Endothelial cell of umbilical vein (primary cell): ENCODE measurements at regions not wholly inside any gene's neighbourhood (a gene's known extent, or its start where the extent isn't known, plus 50 kb on each side); places are given as distances from the start of the nearest gene placed in this dataset.
"Not testable (repeated sequence)": the region's sequence is repeated elsewhere in the genome, so short reads cannot be mapped to it uniquely, and the experiment has no call there.

Experiments
- BruUV-seq: library from RNA; stranded (reverse); fragments of 400-500 nt; replicated peaks from 2 replicates; lab custom pipeline; 2021; lab: Mats Ljungman, UMichigan
- CTCF ChIA-PET: fragments of 300-600, 350-600 bp; sonication (Branson Sonifier 250); formaldehyde crosslinking; loops from one replicate; lab custom pipeline; 2021; ENCODE audit warnings: antibody characterized with exemption, inconsistent platforms; lab: Charles Lee
- POLR2A ChIA-PET: fragments of 300-600, 350-600 bp; sonication (Branson Sonifier 250); formaldehyde crosslinking; loops from one replicate; lab custom pipeline; 2021; ENCODE audit warnings: antibody characterized with exemption, inconsistent platforms; lab: Charles Lee
- DNase-seq: peaks from one replicate; pipeline ENCODE4 v3.0.0-alpha.2; 2011; ENCODE audit warnings: low read depth, low spot score
- FAIRE-seq: peaks from 2 replicates; lab custom pipeline; 2011; peaks lifted over from hg19 to GRCh38; lab: Jason Lieb, UNC
- H2AFZ ChIP-seq: 2 replicates; pipeline ENCODE4 v1.6.0; 2012; ENCODE audit warnings: low read depth, low read length, control low read depth, inconsistent platforms
- H3K27ac ChIP-seq: 2 replicates; pipeline ENCODE4 v1.5.1; 2011; ENCODE audit warnings: low read depth, mild to moderate bottlenecking, control low read depth, low read length, moderate library complexity; ENCODE audit not compliant: insufficient read depth
- H3K27me3 ChIP-seq, 2 experiments: 2 replicates each; pipeline versions ENCODE4 v1.6.0 to v1.6.1; 2011; ENCODE audit warnings: low read length in 2 of 2, mixed read lengths in 1 of 2; ENCODE audit not compliant: control insufficient read depth in 2 of 2, insufficient read depth in 2 of 2
- H3K36me3 ChIP-seq, 2 experiments: 2 replicates in 1 of 2; 3 replicates in 1 of 2; pipeline ENCODE4 v1.5.1; 2011; ENCODE audit warnings: low read length in 2 of 2, mild to moderate bottlenecking in 1 of 2, moderate library complexity in 1 of 2; ENCODE audit not compliant: control insufficient read depth in 2 of 2, insufficient read depth in 2 of 2; ENCODE audit errors: extremely low read depth in 1 of 2
- H3K4me1 ChIP-seq: 3 replicates; pipeline ENCODE4 v1.5.1; 2011; ENCODE audit warnings: mild to moderate bottlenecking, low read length; ENCODE audit not compliant: control insufficient read depth, insufficient read depth; ENCODE audit errors: extremely low read depth
- H3K4me2 ChIP-seq: 2 replicates; pipeline ENCODE4 v1.6.1; 2011; ENCODE audit warnings: low read length, control low read depth, mixed read lengths; ENCODE audit not compliant: insufficient read depth
- H3K4me3 ChIP-seq, 3 experiments: fragments of 200-600 bp in 1 of 3; sonication (generic), shearing (Covaris generic) in 1 of 3; replicated peaks in 1 of 3; 2 replicates each; pipeline ENCODE4 v1.5.1; 2011 to 2016; ENCODE audit warnings: control low read depth in 3 of 3, low read length in 3 of 3, mild to moderate bottlenecking in 2 of 3, inconsistent platforms in 1 of 3, low read depth in 1 of 3, moderate library complexity in 1 of 3; ENCODE audit not compliant: insufficient read depth in 1 of 3
- H3K79me2 ChIP-seq: 2 replicates; pipeline ENCODE4 v1.6.0; 2012; ENCODE audit warnings: low read length, inconsistent platforms; ENCODE audit not compliant: control insufficient read depth, insufficient read depth
- H3K9ac ChIP-seq: replicated peaks from 2 replicates; pipeline ENCODE3; 2011; ENCODE audit warnings: low read length, control low read depth; ENCODE audit not compliant: insufficient read depth; ENCODE audit errors: extremely low read depth
- H3K9me1 ChIP-seq: replicated peaks from 3 replicates; pipeline ENCODE4 v1.6.0; 2011; ENCODE audit warnings: mild to moderate bottlenecking, low read length; ENCODE audit not compliant: control insufficient read depth, insufficient read depth; ENCODE audit errors: extremely low read depth
- H3K9me3 ChIP-seq: replicated peaks from 2 replicates; pipeline ENCODE4 v1.5.1; 2012; ENCODE audit warnings: low read length, inconsistent platforms; ENCODE audit not compliant: control insufficient read depth, insufficient read depth
- H4K20me1 ChIP-seq: replicated peaks from 2 replicates; pipeline ENCODE3; 2011; ENCODE audit warnings: mild to moderate bottlenecking, low read length; ENCODE audit not compliant: control insufficient read depth, insufficient read depth; ENCODE audit errors: extremely low read depth
- CTCF ChIP-seq, 2 donors: IDR thresholded peaks; 1 replicate in 1 of 2; 2 replicates in 1 of 2; pipeline ENCODE4 v1.5.1; 2011; ENCODE audit warnings: low read length in 2 of 2, mild to moderate bottlenecking in 2 of 2, moderate library complexity in 2 of 2, control low read depth in 1 of 2, inconsistent platforms in 1 of 2, low read depth in 1 of 2; ENCODE audit not compliant: insufficient read depth in 1 of 2; ENCODE audit errors: extremely low read depth in 1 of 2
- EZH2 ChIP-seq: IDR thresholded peaks from 2 replicates; pipeline ENCODE4 v1.6.1; 2012; ENCODE audit warnings: borderline replicate concordance, low read depth, mild to moderate bottlenecking, moderate library complexity, low read length, inconsistent platforms; ENCODE audit not compliant: severe bottlenecking
- FOS ChIP-seq: IDR thresholded peaks from 2 replicates; pipeline ENCODE4 v1.6.1; 2011; ENCODE audit warnings: mild to moderate bottlenecking, low read length, moderate library complexity, borderline replicate concordance; ENCODE audit not compliant: insufficient read depth
- GATA2 ChIP-seq: IDR thresholded peaks from 2 replicates; pipeline ENCODE4 v1.7.0; 2011; ENCODE audit warnings: low read depth, mild to moderate bottlenecking, moderate library complexity, mixed read lengths, low read length; ENCODE audit not compliant: insufficient read length, insufficient read depth
- JUN ChIP-seq: IDR thresholded peaks from 2 replicates; pipeline ENCODE4 v1.6.1; 2011; ENCODE audit warnings: borderline replicate concordance, low read depth; ENCODE audit not compliant: insufficient read length, insufficient read depth
- MAX ChIP-seq: IDR thresholded peaks from 2 replicates; pipeline ENCODE4 v1.6.1; 2011; ENCODE audit not compliant: insufficient read depth, insufficient read length
- MYC ChIP-seq: IDR thresholded peaks from one replicate; pipeline ENCODE4 v1.6.1; 2011; ENCODE audit warnings: mild to moderate bottlenecking, low read depth, low read length
- POLR2A ChIP-seq: IDR thresholded peaks from 2 replicates; pipeline ENCODE4 v1.6.1; 2012; ENCODE audit warnings: low read depth, mild to moderate bottlenecking, control low read depth, low read length
- POLR2AphosphoS5 ChIP-seq: IDR thresholded peaks from 2 replicates; pipeline ENCODE4 v1.6.1; 2012; ENCODE audit warnings: low read depth, mild to moderate bottlenecking, control low read depth, low read length, moderate library complexity; ENCODE audit not compliant: insufficient read depth
- dilution Hi-C: fragments of 300-500 bp; cut with MboI; formaldehyde crosslinking; loops from one replicate; pipeline ENCODE4 v1.15.0; 2019; ENCODE audit warnings: low sequenced_read_pairs; ENCODE audit not compliant: extremely low pct_ligation_motif_present
- intact Hi-C: fragments of 100-400 bp; cut with micrococcal nuclease; formaldehyde crosslinking; loops from one replicate; pipeline ENCODE4 v1.10.0; 2022

GRCh38 chr1:143651350-143651992 is 320.3 kb downstream of the FAM72C start:
- Histone ChIP-seq H3K9me3 (no peaks in the 10 kb centered on the region), H3K27me3 (peaks cover 4 to 9% of the 10 kb centered on the region in 2 experiments), H3K4me3 (no peak overlapping the region), H3K9ac (no peak overlapping the region), H3K4me2 (no peak overlapping the region), H2AFZ (no peak overlapping the region), H3K79me2 (no peaks in the 10 kb centered on the region), H3K27ac (no peak overlapping the region), H3K36me3 (no peaks in the 10 kb centered on the region), H3K9me1 (no peaks in the 10 kb centered on the region), H3K4me1 (no peaks in the 10 kb centered on the region), H4K20me1 (no peaks in the 10 kb centered on the region)
- no peak for TF ChIP-seq POLR2A
- no peak for TF ChIP-seq GATA2
- TF ChIP-seq CTCF (IDR thresholded peaks at IDR 0.05; ENCODE audit: extremely low read depth in 1 of 2, insufficient read depth in 1 of 2, low read depth in 1 of 2, low read length in 2 of 2): no peak
- no peak for TF ChIP-seq MYC
- no peak for TF ChIP-seq JUN
- no peak for TF ChIP-seq MAX
- no peak for TF ChIP-seq EZH2
- no peak for TF ChIP-seq POLR2AphosphoS5
- TF ChIP-seq FOS: no peak
- intact Hi-C loops: loop anchor here (5.0 kb wide), 1 partner anchor 49 kb away; no protein-coding TSS in a partner anchor
- dilution Hi-C loops: no loop called here
- FAIRE-seq (no peak), DNase-seq (no peak)
- CTCF ChIA-PET: no interaction called here
- BruUV-seq: no TSS peak
- POLR2A ChIA-PET: no interaction called here

GRCh38 chr1:143644035-143644434 is 327.8 kb downstream of the FAM72C start:
- H3K4me3 ChIP-seq, H3K4me1 ChIP-seq, H3K36me3 ChIP-seq, FAIRE-seq, POLR2A ChIA-PET, H3K4me2 ChIP-seq, intact Hi-C loops, H3K79me2 ChIP-seq, H3K9me1 ChIP-seq, H3K9me3 ChIP-seq, H3K9ac ChIP-seq, H2AFZ ChIP-seq, H4K20me1 ChIP-seq, DNase-seq, CTCF ChIA-PET, H3K27ac ChIP-seq, BruUV-seq, dilution Hi-C loops: not testable (repeated sequence)
- peaks cover 4 to 14% of the 10 kb centered on the region in 2 experiments for H3K27me3 ChIP-seq
